ENCODE measurements at regions not wholly inside any gene's neighbourhood (a gene's known extent, or its start where the extent isn't known, plus 50 kb on each side); places are given as distances from the start of the nearest gene placed in this dataset.

GRCh38 chr4:56118055-56118454 is 169.3 kb downstream of the CEP135 start:
- peak; percentile 44; the same call in 1 of the 3 replicates for ATAC-seq
- TF ChIP-seq ZNF70 (CRISPR knock-in tag; IDR thresholded peaks at IDR 0.05) = no peak
- 0 out of 2 replicates have a peak, but pooled peaks have one; percentile 14 for TF ChIP-seq TSHZ2 (CRISPR knock-in tag; IDR thresholded peaks at IDR 0.05)

- TF ChIP-seq CSDC2 (CRISPR knock-in tag; IDR thresholded peaks at IDR 0.05) (no peak), TCF4 (CRISPR knock-in tag; IDR thresholded peaks at IDR 0.05; ENCODE audit: borderline replicate concordance) (no peak), TSHZ2 (CRISPR knock-in tag; IDR thresholded peaks at IDR 0.05) (no peak), PATZ1 (CRISPR knock-in tag; IDR thresholded peaks at IDR 0.05; ENCODE audit: borderline replicate concordance) (no peak), ZNF565 (CRISPR knock-in tag; conservative IDR thresholded peaks at IDR 0.05; ENCODE audit: low read depth) (no peak), ESRRG (CRISPR knock-in tag; IDR thresholded peaks at IDR 0.05) (no peak), ZC3H10 (CRISPR knock-in tag; IDR thresholded peaks at IDR 0.05) (no peak), CSRNP3 (CRISPR knock-in tag; IDR thresholded peaks at IDR 0.05) (no peak), PPARA (CRISPR knock-in tag; IDR thresholded peaks at IDR 0.05; ENCODE audit: borderline replicate concordance) (no peak), ZFP3 (CRISPR knock-in tag; IDR thresholded peaks at IDR 0.05) (no peak), SNAI2 (CRISPR knock-in tag; IDR thresholded peaks at IDR 0.05) (no peak), ISL1 (CRISPR knock-in tag; IDR thresholded peaks at IDR 0.05) (no peak), BACH2 (CRISPR knock-in tag; IDR thresholded peaks at IDR 0.05; ENCODE audit: borderline replicate concordance) (no peak), RARB (CRISPR knock-in tag; IDR thresholded peaks at IDR 0.05) (no peak), TOX (CRISPR knock-in tag; IDR thresholded peaks at IDR 0.05; ENCODE audit: borderline replicate concordance) (no peak), POU6F1 (CRISPR knock-in tag; IDR thresholded peaks at IDR 0.05; ENCODE audit: borderline replicate concordance, low read depth) (no peak), ARNTL (CRISPR knock-in tag; IDR thresholded peaks at IDR 0.05; ENCODE audit: borderline replicate concordance, low read depth) (no peak), OSR1 (CRISPR knock-in tag; IDR thresholded peaks at IDR 0.05) (no peak), GLIS3 (CRISPR knock-in tag; IDR thresholded peaks at IDR 0.05) (no peak)
- no peak for ATAC-seq
Measured at GRCh38 chr4:56115898-56116297, 167.2 kb downstream of the CEP135 start.

- ATAC-seq = no peak
- no peak for TF ChIP-seq PATZ1 (CRISPR knock-in tag; IDR thresholded peaks at IDR 0.05; ENCODE audit: borderline replicate concordance)
- TF ChIP-seq CREB5 (CRISPR knock-in tag; IDR thresholded peaks at IDR 0.05; ENCODE audit: low read depth) = no peak
Measured at GRCh38 chr4:56112377-56112776, 163.6 kb downstream of the CEP135 start.
